Ishikawa (cell line): ENCODE measurements at regions not wholly inside any gene's neighbourhood (a gene's known extent, or its start where the extent isn't known, plus 50 kb on each side); places are given as distances from the start of the nearest gene placed in this dataset.

Source experiments
- CEBPB ChIP-seq: IDR thresholded peaks from 2 replicates; pipeline ENCODE4 v1.6.1; 2012
- FOXM1 ChIP-seq: IDR thresholded peaks from 2 replicates; pipeline ENCODE4 v1.6.1; 2012; ENCODE audit warnings: low read depth, borderline replicate concordance
- MAX ChIP-seq: IDR thresholded peaks from 2 replicates; pipeline ENCODE4 v1.6.1; 2012
- RAD21 ChIP-seq: IDR thresholded peaks from 2 replicates; pipeline ENCODE4 v1.6.1; 2012; ENCODE audit warnings: low read depth
- TF ChIP-seq, protein P1 (sequence below): IDR thresholded peaks from 2 replicates; pipeline ENCODE4 v1.6.1; 2012

DNA sequence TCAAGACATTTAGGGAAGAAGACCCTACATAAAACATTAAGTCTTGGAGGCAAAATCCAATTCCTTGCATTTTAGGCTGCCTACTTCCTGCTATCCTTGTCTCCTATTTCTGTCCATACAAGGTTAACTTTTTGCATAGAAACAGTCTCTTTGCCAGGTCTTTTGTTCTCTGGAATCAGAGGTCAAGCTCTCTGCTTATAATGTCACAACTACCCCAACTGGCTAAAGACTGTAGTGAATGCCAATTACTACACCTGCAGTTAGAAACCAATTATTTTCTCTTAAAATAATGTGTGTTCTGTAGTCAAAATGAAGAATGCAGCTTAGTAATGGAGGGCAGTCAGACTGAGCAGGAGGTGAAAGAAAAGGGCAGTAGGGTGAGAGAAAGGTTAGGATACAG lies 856.2 kb downstream of the TUSC7 start:
- no peak for TF ChIP-seq FOXM1
- TF ChIP-seq CEBPB = peak; percentile 59
- TF ChIP-seq, protein P1, sequence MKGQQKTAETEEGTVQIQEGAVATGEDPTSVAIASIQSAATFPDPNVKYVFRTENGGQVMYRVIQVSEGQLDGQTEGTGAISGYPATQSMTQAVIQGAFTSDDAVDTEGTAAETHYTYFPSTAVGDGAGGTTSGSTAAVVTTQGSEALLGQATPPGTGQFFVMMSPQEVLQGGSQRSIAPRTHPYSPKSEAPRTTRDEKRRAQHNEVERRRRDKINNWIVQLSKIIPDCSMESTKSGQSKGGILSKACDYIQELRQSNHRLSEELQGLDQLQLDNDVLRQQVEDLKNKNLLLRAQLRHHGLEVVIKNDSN = no peak
- no peak for TF ChIP-seq RAD21
- no peak for TF ChIP-seq MAX
